ENCODE measurements at regions not wholly inside any gene's neighbourhood (a gene's known extent, or its start where the extent isn't known, plus 50 kb on each side); places are given as distances from the start of the nearest gene placed in this dataset.
"Not testable (repeated sequence)": the region's sequence is repeated elsewhere in the genome, so short reads cannot be mapped to it uniquely, and the experiment has no call there.

DNA sequence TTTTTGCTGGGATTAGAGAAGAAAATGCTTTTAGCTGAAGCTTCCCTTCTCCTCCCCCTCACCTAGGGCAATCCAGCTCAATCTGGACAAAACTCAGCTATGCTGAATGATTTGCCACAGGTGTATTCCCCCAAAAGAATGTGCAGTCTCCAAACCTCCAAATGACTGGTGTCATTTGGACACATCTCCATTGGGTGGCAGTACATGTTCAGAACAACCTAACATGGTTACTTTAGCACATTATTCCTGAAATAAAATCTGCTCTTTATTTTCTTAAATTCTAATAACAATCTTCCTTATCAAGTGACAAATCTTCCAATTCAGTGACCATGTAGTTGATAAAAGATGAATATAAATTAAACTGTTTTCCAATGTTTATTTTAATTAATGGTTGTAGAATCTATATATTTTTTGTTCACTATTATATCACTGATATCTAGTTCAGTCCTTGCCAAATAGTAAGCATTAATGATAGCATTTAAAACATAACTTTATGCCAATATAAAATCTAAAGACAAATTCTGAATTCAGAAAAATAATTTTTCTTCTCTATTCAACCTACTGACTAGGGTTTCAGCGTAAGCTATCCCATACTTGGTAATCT is 61.3 kb upstream of the MOCS2 start:
- peak; percentile 73 for TF ChIP-seq CTCF (conservative IDR thresholded peaks at IDR 0.05)
- H3K27ac ChIP-seq, result no peak overlapping the region

GRCh38 chr5:53172073-53172472 is 62.5 kb upstream of the MOCS2 start:
- H3K27ac ChIP-seq, result not testable (repeated sequence)

DNA sequence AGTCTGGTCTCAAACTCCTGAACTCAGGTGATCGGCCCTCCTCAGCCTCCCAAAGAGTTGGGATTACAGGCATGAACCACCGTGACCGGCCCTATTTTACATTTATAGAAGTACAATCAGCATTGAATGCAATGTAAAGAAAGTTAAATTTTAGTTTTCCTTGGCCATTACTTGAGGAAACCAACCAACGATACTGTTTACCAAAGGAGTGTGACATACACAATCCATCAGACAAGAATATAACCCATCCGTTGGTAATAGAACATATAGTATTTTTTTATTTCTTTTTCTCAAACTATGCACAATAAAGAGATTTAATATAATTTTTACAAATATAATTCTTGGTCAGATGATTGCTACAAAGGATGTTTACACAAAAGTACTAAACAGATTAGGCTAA is 63.1 kb upstream of the MOCS2 start:
- no peak for TF ChIP-seq CTCF (conservative IDR thresholded peaks at IDR 0.05)
- no peak overlapping the region for H3K27ac ChIP-seq

DNA sequence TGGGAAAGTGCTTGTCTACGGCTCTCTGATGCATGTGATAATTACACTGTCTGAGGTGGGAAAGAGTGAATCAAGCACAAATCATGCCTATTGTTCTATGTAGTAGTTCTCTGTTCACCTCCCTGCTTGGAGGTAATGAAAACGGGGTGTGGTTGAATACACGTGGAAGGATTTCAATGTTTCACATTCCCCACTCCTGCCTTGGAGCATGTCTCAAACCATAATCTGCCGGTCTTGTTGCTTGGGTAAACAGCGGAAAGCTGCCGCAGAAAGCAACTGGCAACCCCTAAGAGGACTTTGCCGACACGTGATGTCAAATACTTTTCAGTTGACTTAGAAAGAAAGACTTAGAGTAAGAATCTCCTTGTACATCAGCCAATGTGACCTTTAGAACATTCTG is 63.5 kb upstream of the MOCS2 start:
- no peak overlapping the region for H3K27ac ChIP-seq
- TF ChIP-seq CTCF (conservative IDR thresholded peaks at IDR 0.05), result no peak

DNA sequence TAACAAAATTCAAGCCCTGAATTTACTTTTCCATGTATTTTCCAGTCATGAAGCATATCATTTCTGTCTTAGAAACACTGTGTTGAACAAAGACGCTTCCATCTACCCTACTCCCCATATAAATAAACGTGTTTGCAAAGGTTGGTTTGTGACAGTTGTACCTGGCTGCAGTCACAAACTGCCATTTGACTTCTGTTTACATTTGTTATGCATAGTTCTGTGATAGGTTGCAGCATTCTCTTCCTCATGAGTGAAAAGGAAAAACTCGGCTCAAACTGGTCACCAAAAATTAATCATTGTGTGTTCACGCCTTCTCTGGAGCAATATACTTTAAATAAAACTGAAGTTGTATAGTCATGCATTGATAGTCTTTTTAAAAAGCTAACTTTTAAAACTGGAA is 69.3 kb upstream of the MOCS2 start:
- TF ChIP-seq CTCF (conservative IDR thresholded peaks at IDR 0.05), result no peak

DNA sequence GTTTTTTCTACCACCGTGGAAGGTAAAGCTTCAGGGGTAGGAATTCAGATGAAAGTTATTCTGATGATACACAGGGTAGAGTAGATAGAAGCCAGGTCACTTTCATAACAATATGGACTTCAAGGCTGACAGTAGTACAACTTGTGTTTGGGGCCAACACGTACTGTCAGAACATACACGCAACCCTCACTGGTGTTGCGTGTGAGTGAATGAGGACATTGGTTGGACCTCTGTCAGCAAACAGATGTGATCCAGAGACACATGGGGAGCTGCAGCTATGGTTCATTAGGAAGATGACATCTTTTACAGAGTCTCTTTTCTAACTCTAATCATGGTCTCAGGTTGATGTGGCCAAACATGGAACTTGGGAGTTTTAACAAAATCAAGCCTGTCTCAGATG is 70.1 kb upstream of the MOCS2 start:
- H3K27ac ChIP-seq, result no peak overlapping the region
- no peak for TF ChIP-seq CTCF (conservative IDR thresholded peaks at IDR 0.05)

More for the DNA sequence above, 69.3 kb upstream of the MOCS2 start:
- H3K27ac ChIP-seq, result no peak overlapping the region

GRCh38 chr5:53180538-53180937 is 71.0 kb upstream of the MOCS2 start:
- TF ChIP-seq CTCF (conservative IDR thresholded peaks at IDR 0.05), result no peak

GRCh38 chr5:53180991-53181390 is 71.4 kb upstream of the MOCS2 start:
- no peak overlapping the region for H3K27ac ChIP-seq
- TF ChIP-seq CTCF (conservative IDR thresholded peaks at IDR 0.05), result no peak

More at GRCh38 chr5:53180538-53180937, 71.0 kb upstream of the MOCS2 start:
- H3K27ac ChIP-seq, result no peak overlapping the region

Measured in VCaP (cell line).